ENCODE measurements at regions not wholly inside any gene's neighbourhood (a gene's known extent, or its start where the extent isn't known, plus 50 kb on each side); places are given as distances from the start of the nearest gene placed in this dataset.

DNA sequence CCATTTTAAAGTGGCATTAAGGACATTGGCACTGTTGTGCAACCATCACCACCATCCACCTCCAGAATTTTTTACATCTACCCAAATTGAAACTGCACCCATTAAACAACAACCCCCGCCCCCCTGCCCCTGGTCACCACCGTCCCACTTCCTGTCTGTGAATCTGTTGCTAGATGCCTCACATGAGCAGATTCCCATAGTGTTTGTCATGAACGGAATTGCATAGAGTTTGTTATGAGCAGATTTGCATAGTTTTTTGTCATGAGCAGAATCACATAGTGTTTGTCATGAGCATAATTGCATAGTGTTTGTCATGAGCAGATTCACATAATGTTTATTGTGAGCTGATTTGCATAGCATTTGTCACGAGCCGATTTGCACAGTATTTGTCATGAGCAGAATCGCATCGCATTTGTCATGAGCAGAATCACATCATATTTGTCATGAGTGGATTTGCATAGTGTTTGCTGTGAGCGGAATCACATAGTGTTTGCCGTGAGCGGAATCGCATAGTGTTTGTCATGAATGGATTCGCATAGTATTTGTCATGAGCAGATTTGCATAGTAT lies 54.0 kb upstream of the GTF3A start:
- TF ChIP-seq, protein P1, sequence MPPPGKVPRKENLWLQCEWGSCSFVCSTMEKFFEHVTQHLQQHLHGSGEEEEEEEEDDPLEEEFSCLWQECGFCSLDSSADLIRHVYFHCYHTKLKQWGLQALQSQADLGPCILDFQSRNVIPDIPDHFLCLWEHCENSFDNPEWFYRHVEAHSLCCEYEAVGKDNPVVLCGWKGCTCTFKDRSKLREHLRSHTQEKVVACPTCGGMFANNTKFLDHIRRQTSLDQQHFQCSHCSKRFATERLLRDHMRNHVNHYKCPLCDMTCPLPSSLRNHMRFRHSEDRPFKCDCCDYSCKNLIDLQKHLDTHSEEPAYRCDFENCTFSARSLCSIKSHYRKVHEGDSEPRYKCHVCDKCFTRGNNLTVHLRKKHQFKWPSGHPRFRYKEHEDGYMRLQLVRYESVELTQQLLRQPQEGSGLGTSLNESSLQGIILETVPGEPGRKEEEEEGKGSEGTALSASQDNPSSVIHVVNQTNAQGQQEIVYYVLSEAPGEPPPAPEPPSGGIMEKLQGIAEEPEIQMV (CRISPR knock-in tag; IDR thresholded peaks at IDR 0.05; ENCODE audit: low read depth): no peak
- no peak for TF ChIP-seq GABPB1 (CRISPR knock-in tag; IDR thresholded peaks at IDR 0.05)
- TF ChIP-seq, protein P2, sequence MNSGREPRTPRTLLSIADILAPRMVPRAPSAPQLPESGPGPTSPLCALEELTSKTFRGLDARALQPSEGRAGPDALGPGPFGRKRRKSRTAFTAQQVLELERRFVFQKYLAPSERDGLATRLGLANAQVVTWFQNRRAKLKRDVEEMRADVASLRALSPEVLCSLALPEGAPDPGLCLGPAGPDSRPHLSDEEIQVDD (CRISPR knock-in tag; IDR thresholded peaks at IDR 0.05; ENCODE audit: borderline replicate concordance): no peak
- TF ChIP-seq CREB1 (IDR thresholded peaks at IDR 0.05): peak; percentile 30; the same call in 1 of the 2 replicates
- no peak for TF ChIP-seq CREB1 (CRISPR knock-in tag; IDR thresholded peaks at IDR 0.05)
- TF ChIP-seq, protein P3, sequence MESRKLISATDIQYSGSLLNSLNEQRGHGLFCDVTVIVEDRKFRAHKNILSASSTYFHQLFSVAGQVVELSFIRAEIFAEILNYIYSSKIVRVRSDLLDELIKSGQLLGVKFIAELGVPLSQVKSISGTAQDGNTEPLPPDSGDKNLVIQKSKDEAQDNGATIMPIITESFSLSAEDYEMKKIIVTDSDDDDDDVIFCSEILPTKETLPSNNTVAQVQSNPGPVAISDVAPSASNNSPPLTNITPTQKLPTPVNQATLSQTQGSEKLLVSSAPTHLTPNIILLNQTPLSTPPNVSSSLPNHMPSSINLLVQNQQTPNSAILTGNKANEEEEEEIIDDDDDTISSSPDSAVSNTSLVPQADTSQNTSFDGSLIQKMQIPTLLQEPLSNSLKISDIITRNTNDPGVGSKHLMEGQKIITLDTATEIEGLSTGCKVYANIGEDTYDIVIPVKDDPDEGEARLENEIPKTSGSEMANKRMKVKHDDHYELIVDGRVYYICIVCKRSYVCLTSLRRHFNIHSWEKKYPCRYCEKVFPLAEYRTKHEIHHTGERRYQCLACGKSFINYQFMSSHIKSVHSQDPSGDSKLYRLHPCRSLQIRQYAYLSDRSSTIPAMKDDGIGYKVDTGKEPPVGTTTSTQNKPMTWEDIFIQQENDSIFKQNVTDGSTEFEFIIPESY (CRISPR knock-in tag; IDR thresholded peaks at IDR 0.05): no peak
- TF ChIP-seq ZNF589 (CRISPR knock-in tag; conservative IDR thresholded peaks at IDR 0.05): no peak
- TF ChIP-seq POLR2AphosphoS5 (IDR thresholded peaks at IDR 0.05; ENCODE audit: low read depth, low read length): no peak
- no peak for TF ChIP-seq SMARCC2 (IDR thresholded peaks at IDR 0.05)
- no peak for TF ChIP-seq U2AF2 (IDR thresholded peaks at IDR 0.05; ENCODE audit: low read depth, low read length)
- no peak for TF ChIP-seq ZNF138 (CRISPR knock-in tag; IDR thresholded peaks at IDR 0.05; ENCODE audit: low read depth)
- TF ChIP-seq NFE2 (CRISPR knock-in tag; IDR thresholded peaks at IDR 0.05): no peak
- no peak for TF ChIP-seq ZNF121 (CRISPR knock-in tag; IDR thresholded peaks at IDR 0.05)
- no peak for TF ChIP-seq NPAS2 (CRISPR knock-in tag; IDR thresholded peaks at IDR 0.05; ENCODE audit: borderline replicate concordance)
- TF ChIP-seq NR2F2 (IDR thresholded peaks at IDR 0.05; ENCODE audit: borderline replicate concordance, low read depth): no peak
